Thyroid gland (tissue), 4 donors: ENCODE measurements at regions not wholly inside any gene's neighbourhood (a gene's known extent, or its start where the extent isn't known, plus 50 kb on each side); places are given as distances from the start of the nearest gene placed in this dataset.

Experiments
- DNase-seq, 2 donors: peaks; one replicate each; pipeline ENCODE4 v3.0.0-alpha.2; 2019
- H3K27ac ChIP-seq, 3 donors: fragments of 200-600 bp; sonication (generic); 1 replicate in 2 of 3; 2 replicates in 1 of 3; pipeline ENCODE4 v1.5.1; 2016 to 2019; ENCODE audit warnings: mild to moderate bottlenecking in 1 of 3, moderate library complexity in 1 of 3
- H3K27me3 ChIP-seq: fragments of 200-600 bp; sonication (generic); one replicate; pipeline ENCODE4 v1.5.1; 2019
- H3K36me3 ChIP-seq, 2 donors: fragments of 200-600 bp; sonication (generic); one replicate each; pipeline ENCODE4 v1.5.1; 2016 to 2019
- H3K4me1 ChIP-seq, 2 donors: fragments of 200-600 bp; sonication (generic); one replicate each; pipeline ENCODE4 v1.5.1; 2017 to 2019
- H3K4me3 ChIP-seq, 3 donors: fragments of 200-600 bp; sonication (generic); replicated peaks in 1 of 3; 1 replicate in 2 of 3; 2 replicates in 1 of 3; pipeline ENCODE4 v1.5.1; 2016; ENCODE audit warnings: mild to moderate bottlenecking in 1 of 3
- H3K9me3 ChIP-seq: fragments of 200-600 bp; sonication (generic); one replicate; pipeline ENCODE4 v1.5.1; 2017
- POLR2A ChIP-seq, 2 donors: fragments of 450-650 bp; IDR thresholded peaks; one replicate each; pipeline ENCODE4 v1.6.1; 2017; ENCODE audit warnings: antibody characterized with exemption in 2 of 2, mild to moderate bottlenecking in 2 of 2, moderate library complexity in 1 of 2
- WGBS, 2 donors: methylation state at CpG; one replicate each; pipeline ENCODE4 v1.1.5; 2017; 5-methylcytosine and 5-hydroxymethylcytosine counted together
- intact Hi-C: fragments of 100-400 bp; cut with DNase I; formaldehyde crosslinking; loops from one replicate; pipeline ENCODE4 v1.15.1; 2023
- TF ChIP-seq, protein P1 (sequence below), 6 experiments: fragments of 200-600 bp in 3 of 6; fragments of 450-650 bp in 3 of 6; sonication (generic) in 3 of 6; IDR thresholded peaks; one replicate each; pipeline ENCODE4 v1.5.1; 2016 to 2019; ENCODE audit warnings: antibody characterized with exemption in 6 of 6, mild to moderate bottlenecking in 2 of 6, inconsistent platforms in 1 of 6, moderate library complexity in 1 of 6

DNA sequence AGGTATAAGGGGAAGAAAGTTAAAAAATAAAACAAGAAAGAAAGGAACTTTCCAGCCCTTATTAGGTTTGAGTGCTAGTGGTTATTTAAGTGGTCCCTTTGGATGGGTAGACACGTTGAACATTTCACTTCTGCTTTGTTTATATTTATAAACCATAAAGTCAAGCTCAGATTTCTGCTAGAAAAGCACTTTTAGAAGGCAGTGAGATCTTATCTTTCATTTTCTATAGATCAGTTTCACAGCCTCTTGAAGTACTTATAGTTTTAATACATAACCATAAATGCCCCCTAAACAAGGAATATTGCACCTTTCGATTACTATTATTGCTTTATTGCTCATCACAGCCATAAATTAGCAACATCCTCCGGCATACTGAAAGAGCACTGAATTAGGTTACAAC lies 446.8 kb upstream of the PLXNA2 start:
- TF ChIP-seq, protein P1, sequence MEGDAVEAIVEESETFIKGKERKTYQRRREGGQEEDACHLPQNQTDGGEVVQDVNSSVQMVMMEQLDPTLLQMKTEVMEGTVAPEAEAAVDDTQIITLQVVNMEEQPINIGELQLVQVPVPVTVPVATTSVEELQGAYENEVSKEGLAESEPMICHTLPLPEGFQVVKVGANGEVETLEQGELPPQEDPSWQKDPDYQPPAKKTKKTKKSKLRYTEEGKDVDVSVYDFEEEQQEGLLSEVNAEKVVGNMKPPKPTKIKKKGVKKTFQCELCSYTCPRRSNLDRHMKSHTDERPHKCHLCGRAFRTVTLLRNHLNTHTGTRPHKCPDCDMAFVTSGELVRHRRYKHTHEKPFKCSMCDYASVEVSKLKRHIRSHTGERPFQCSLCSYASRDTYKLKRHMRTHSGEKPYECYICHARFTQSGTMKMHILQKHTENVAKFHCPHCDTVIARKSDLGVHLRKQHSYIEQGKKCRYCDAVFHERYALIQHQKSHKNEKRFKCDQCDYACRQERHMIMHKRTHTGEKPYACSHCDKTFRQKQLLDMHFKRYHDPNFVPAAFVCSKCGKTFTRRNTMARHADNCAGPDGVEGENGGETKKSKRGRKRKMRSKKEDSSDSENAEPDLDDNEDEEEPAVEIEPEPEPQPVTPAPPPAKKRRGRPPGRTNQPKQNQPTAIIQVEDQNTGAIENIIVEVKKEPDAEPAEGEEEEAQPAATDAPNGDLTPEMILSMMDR (IDR thresholded peaks at IDR 0.05): no peak
- TF ChIP-seq POLR2A (IDR thresholded peaks at IDR 0.05): no peak
- H3K36me3 ChIP-seq: no peaks in the 10 kb centered on the region
- 72 to 74% methylated on average over 3 of the region's 3 CpGs for WGBS, 2 donors
- no peak overlapping the region for H3K27ac ChIP-seq
- no peaks in the 10 kb centered on the region for H3K9me3 ChIP-seq
- no peak for DNase-seq
- no peak overlapping the region for H3K4me3 ChIP-seq
- no peaks in the 10 kb centered on the region for H3K27me3 ChIP-seq
- intact Hi-C loops: no loop called here
- no peaks in the 10 kb centered on the region for H3K4me1 ChIP-seq

DNA sequence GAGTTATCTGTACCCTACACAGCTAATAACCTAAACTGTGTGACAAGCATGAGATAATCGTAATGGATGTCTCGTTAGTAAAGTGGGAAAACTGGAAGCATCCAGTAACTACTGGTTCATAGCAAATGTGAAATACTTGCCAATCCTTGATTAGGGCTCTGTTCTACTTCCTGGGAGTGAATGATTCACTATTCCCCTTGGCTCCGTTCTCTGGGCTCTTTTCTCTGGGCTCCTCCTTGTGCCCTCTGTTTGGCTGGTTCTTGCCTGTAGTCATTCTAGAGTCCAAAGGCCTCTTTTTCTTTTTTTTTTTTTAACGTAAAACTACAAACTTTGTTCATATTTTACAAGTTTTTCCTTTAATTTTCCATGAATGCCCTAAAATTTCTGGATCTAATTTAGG lies 465.8 kb upstream of the PLXNA2 start:
- TF ChIP-seq, protein P1 (IDR thresholded peaks at IDR 0.05): no peak
- no peak for TF ChIP-seq POLR2A (IDR thresholded peaks at IDR 0.05)
- Histone ChIP-seq H3K4me3 (no peak overlapping the region), H3K27me3 (no peaks in the 10 kb centered on the region), H3K9me3 (no peaks in the 10 kb centered on the region), H3K36me3 (no peaks in the 10 kb centered on the region), H3K27ac (no peak overlapping the region), H3K4me1 (no peaks in the 10 kb centered on the region)
- intact Hi-C loops: no loop called here
- no peak for DNase-seq
- 90 to 93% methylated on average over 4 of the region's 4 CpGs for WGBS, 2 donors

GRCh38 chr1:208714323-208714722 lies 470.1 kb upstream of the PLXNA2 start:
- intact Hi-C loops: no loop called here
- DNase-seq: no peak
- 89 to 90% methylated on average over 4 of the region's 4 CpGs for WGBS, 2 donors

DNA sequence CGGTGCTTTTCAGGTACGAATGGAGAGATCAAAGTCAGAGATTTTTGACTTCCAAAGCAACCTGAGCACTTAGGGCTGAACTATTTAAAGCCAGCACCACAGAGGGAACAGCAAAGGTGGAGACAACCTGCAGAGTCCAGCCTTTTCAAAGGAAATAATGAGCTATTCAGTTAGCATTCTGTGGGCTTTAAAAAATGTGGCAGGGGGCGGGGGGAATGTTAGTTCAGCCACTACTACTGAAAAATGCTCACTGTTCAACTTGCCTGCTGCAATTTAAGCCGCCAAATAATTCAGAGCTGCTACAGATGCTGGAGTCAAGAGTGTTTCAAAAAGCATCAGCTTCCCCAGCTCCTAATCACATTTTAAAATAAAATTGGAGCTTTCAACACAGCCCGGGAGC lies 473.3 kb upstream of the PLXNA2 start:
- no peaks in the 10 kb centered on the region for H3K27me3 ChIP-seq
- H3K4me3 ChIP-seq: no peak overlapping the region
- no peak overlapping the region for H3K27ac ChIP-seq
- DNase-seq: no peak
- H3K9me3 ChIP-seq: no peaks in the 10 kb centered on the region
- 74 to 88% methylated on average over 5 of the region's 5 CpGs for WGBS, 2 donors
- H3K4me1 ChIP-seq: no peaks in the 10 kb centered on the region
- H3K36me3 ChIP-seq: no peaks in the 10 kb centered on the region
- TF ChIP-seq, protein P1 (IDR thresholded peaks at IDR 0.05): no peak
- TF ChIP-seq POLR2A (IDR thresholded peaks at IDR 0.05): no peak
- intact Hi-C loops: no loop called here

More at GRCh38 chr1:208714323-208714722, 470.1 kb upstream of the PLXNA2 start:
- Histone ChIP-seq H3K4me1 (no peaks in the 10 kb centered on the region), H3K36me3 (no peaks in the 10 kb centered on the region), H3K27me3 (no peaks in the 10 kb centered on the region), H3K4me3 (no peak overlapping the region), H3K27ac (no peak overlapping the region), H3K9me3 (no peaks in the 10 kb centered on the region)
- no peak for TF ChIP-seq POLR2A (IDR thresholded peaks at IDR 0.05)
- TF ChIP-seq, protein P1 (IDR thresholded peaks at IDR 0.05): no peak

DNA sequence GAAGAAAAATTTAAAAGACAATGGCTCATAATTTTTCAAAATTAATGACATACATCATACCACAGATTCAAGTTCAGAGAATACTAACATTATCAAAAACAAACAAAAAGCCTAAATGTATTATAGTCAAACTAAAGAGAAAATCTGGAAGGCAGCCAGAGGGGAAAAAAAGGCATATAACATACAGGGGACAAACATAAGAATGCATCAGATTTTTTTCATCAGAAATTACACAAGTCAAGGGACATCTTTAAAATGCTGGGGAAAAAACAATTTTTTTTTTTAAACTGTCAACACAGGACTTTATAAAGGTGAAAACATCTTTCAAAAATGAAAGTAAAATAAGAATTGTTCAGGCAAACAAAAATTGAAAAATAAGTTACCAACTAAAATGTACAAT lies 478.4 kb upstream of the PLXNA2 start:
- Histone ChIP-seq H3K4me3 (no peak overlapping the region), H3K4me1 (no peaks in the 10 kb centered on the region), H3K27ac (no peak overlapping the region), H3K36me3 (no peaks in the 10 kb centered on the region), H3K27me3 (no peaks in the 10 kb centered on the region), H3K9me3 (no peaks in the 10 kb centered on the region)
- intact Hi-C loops: no loop called here
- DNase-seq: no peak
- TF ChIP-seq, protein P1 (IDR thresholded peaks at IDR 0.05): no peak
- TF ChIP-seq POLR2A (IDR thresholded peaks at IDR 0.05): no peak
